ENCODE measurements at regions not wholly inside any gene's neighbourhood (a gene's known extent, or its start where the extent isn't known, plus 50 kb on each side); places are given as distances from the start of the nearest gene placed in this dataset.

DNA sequence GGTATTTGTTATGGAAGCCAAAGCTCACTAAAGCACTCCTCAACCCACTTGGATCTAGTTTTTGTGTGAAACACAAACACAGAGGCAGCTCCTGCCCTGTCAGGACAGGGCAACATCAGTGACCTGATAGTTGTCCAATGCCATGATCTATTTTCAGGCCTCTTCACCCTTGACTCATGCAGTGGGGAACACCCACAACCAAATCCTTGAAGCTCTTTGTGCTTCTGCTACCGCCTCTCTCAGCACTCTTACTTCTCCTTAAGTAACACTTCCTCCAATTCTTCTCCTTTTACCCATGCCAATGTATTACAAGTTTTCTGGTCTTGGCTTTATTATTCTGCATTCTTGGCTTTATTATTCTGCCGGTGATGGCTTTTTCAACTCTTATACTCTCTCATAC is 425.3 kb downstream of the INHBA start:
- H3K9me2 ChIP-seq (ENCODE audit: insufficient read depth) = no peaks in the 10 kb centered on the region
- ATAC-seq (no peak), DNase-seq (ENCODE audit: low spot score) (no peak)
- Mint-ChIP-seq H3K27ac (no peak overlapping the region), H3K4me1 (no peaks in the 10 kb centered on the region), H3K4me3 (no peak overlapping the region), H3K36me3 (ENCODE audit: low read depth) (no peaks in the 10 kb centered on the region; the same call in 2 of the 3 replicates), H3K27me3 (ENCODE audit: insufficient read depth, low read depth, poor library complexity) (peaks cover 5% of the 10 kb centered on the region), H3K9me3 (no peaks in the 10 kb centered on the region; the same call in 2 of the 3 replicates)
- H3K27ac ChIP-seq (ENCODE audit: low read depth) = no peak overlapping the region
- H3K4me1 ChIP-seq (ENCODE audit: insufficient read depth) = no peaks in the 10 kb centered on the region
- no peaks in the 10 kb centered on the region for H4K20me1 ChIP-seq (replicated peaks; ENCODE audit: insufficient read depth)
- no peaks in the 10 kb centered on the region for H3F3A ChIP-seq (replicated peaks; ENCODE audit: low read depth)
- no peaks in the 10 kb centered on the region for H3K79me2 ChIP-seq (replicated peaks; ENCODE audit: insufficient read depth)
- H2AFZ ChIP-seq = no peak overlapping the region
- no peak overlapping the region for H3K4me2 ChIP-seq
- TF ChIP-seq, protein P1, sequence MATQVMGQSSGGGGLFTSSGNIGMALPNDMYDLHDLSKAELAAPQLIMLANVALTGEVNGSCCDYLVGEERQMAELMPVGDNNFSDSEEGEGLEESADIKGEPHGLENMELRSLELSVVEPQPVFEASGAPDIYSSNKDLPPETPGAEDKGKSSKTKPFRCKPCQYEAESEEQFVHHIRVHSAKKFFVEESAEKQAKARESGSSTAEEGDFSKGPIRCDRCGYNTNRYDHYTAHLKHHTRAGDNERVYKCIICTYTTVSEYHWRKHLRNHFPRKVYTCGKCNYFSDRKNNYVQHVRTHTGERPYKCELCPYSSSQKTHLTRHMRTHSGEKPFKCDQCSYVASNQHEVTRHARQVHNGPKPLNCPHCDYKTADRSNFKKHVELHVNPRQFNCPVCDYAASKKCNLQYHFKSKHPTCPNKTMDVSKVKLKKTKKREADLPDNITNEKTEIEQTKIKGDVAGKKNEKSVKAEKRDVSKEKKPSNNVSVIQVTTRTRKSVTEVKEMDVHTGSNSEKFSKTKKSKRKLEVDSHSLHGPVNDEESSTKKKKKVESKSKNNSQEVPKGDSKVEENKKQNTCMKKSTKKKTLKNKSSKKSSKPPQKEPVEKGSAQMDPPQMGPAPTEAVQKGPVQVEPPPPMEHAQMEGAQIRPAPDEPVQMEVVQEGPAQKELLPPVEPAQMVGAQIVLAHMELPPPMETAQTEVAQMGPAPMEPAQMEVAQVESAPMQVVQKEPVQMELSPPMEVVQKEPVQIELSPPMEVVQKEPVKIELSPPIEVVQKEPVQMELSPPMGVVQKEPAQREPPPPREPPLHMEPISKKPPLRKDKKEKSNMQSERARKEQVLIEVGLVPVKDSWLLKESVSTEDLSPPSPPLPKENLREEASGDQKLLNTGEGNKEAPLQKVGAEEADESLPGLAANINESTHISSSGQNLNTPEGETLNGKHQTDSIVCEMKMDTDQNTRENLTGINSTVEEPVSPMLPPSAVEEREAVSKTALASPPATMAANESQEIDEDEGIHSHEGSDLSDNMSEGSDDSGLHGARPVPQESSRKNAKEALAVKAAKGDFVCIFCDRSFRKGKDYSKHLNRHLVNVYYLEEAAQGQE (IDR thresholded peaks at IDR 0.05; ENCODE audit: unreplicated experiment) = no peak
- TF ChIP-seq, protein P2, sequence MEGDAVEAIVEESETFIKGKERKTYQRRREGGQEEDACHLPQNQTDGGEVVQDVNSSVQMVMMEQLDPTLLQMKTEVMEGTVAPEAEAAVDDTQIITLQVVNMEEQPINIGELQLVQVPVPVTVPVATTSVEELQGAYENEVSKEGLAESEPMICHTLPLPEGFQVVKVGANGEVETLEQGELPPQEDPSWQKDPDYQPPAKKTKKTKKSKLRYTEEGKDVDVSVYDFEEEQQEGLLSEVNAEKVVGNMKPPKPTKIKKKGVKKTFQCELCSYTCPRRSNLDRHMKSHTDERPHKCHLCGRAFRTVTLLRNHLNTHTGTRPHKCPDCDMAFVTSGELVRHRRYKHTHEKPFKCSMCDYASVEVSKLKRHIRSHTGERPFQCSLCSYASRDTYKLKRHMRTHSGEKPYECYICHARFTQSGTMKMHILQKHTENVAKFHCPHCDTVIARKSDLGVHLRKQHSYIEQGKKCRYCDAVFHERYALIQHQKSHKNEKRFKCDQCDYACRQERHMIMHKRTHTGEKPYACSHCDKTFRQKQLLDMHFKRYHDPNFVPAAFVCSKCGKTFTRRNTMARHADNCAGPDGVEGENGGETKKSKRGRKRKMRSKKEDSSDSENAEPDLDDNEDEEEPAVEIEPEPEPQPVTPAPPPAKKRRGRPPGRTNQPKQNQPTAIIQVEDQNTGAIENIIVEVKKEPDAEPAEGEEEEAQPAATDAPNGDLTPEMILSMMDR (conservative IDR thresholded peaks at IDR 0.05; ENCODE audit: low read depth in 2 of 2) = no peak
- no peak for TF ChIP-seq ZNF114 (CRISPR knock-in tag; IDR thresholded peaks at IDR 0.05)
- no peak for TF ChIP-seq POLR2AphosphoS5 (IDR thresholded peaks at IDR 0.05; ENCODE audit: low read depth)
- TF ChIP-seq, protein P3, sequence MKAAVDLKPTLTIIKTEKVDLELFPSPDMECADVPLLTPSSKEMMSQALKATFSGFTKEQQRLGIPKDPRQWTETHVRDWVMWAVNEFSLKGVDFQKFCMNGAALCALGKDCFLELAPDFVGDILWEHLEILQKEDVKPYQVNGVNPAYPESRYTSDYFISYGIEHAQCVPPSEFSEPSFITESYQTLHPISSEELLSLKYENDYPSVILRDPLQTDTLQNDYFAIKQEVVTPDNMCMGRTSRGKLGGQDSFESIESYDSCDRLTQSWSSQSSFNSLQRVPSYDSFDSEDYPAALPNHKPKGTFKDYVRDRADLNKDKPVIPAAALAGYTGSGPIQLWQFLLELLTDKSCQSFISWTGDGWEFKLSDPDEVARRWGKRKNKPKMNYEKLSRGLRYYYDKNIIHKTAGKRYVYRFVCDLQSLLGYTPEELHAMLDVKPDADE (IDR thresholded peaks at IDR 0.05) = no peak
- TF ChIP-seq JUNB (IDR thresholded peaks at IDR 0.05; ENCODE audit: unreplicated experiment) = no peak
- TF ChIP-seq ZNF331 (CRISPR knock-in tag; IDR thresholded peaks at IDR 0.05; ENCODE audit: low read depth) = no peak
- TF ChIP-seq EZH2 (IDR thresholded peaks at IDR 0.05; ENCODE audit: low read depth, unreplicated experiment) = no peak
- no peak for TF ChIP-seq EZH2phosphoT487 (IDR thresholded peaks at IDR 0.05; ENCODE audit: unreplicated experiment)
- no peak for TF ChIP-seq CREB1 (CRISPR knock-in tag; IDR thresholded peaks at IDR 0.05; ENCODE audit: low read depth)
- TF ChIP-seq, protein P4, sequence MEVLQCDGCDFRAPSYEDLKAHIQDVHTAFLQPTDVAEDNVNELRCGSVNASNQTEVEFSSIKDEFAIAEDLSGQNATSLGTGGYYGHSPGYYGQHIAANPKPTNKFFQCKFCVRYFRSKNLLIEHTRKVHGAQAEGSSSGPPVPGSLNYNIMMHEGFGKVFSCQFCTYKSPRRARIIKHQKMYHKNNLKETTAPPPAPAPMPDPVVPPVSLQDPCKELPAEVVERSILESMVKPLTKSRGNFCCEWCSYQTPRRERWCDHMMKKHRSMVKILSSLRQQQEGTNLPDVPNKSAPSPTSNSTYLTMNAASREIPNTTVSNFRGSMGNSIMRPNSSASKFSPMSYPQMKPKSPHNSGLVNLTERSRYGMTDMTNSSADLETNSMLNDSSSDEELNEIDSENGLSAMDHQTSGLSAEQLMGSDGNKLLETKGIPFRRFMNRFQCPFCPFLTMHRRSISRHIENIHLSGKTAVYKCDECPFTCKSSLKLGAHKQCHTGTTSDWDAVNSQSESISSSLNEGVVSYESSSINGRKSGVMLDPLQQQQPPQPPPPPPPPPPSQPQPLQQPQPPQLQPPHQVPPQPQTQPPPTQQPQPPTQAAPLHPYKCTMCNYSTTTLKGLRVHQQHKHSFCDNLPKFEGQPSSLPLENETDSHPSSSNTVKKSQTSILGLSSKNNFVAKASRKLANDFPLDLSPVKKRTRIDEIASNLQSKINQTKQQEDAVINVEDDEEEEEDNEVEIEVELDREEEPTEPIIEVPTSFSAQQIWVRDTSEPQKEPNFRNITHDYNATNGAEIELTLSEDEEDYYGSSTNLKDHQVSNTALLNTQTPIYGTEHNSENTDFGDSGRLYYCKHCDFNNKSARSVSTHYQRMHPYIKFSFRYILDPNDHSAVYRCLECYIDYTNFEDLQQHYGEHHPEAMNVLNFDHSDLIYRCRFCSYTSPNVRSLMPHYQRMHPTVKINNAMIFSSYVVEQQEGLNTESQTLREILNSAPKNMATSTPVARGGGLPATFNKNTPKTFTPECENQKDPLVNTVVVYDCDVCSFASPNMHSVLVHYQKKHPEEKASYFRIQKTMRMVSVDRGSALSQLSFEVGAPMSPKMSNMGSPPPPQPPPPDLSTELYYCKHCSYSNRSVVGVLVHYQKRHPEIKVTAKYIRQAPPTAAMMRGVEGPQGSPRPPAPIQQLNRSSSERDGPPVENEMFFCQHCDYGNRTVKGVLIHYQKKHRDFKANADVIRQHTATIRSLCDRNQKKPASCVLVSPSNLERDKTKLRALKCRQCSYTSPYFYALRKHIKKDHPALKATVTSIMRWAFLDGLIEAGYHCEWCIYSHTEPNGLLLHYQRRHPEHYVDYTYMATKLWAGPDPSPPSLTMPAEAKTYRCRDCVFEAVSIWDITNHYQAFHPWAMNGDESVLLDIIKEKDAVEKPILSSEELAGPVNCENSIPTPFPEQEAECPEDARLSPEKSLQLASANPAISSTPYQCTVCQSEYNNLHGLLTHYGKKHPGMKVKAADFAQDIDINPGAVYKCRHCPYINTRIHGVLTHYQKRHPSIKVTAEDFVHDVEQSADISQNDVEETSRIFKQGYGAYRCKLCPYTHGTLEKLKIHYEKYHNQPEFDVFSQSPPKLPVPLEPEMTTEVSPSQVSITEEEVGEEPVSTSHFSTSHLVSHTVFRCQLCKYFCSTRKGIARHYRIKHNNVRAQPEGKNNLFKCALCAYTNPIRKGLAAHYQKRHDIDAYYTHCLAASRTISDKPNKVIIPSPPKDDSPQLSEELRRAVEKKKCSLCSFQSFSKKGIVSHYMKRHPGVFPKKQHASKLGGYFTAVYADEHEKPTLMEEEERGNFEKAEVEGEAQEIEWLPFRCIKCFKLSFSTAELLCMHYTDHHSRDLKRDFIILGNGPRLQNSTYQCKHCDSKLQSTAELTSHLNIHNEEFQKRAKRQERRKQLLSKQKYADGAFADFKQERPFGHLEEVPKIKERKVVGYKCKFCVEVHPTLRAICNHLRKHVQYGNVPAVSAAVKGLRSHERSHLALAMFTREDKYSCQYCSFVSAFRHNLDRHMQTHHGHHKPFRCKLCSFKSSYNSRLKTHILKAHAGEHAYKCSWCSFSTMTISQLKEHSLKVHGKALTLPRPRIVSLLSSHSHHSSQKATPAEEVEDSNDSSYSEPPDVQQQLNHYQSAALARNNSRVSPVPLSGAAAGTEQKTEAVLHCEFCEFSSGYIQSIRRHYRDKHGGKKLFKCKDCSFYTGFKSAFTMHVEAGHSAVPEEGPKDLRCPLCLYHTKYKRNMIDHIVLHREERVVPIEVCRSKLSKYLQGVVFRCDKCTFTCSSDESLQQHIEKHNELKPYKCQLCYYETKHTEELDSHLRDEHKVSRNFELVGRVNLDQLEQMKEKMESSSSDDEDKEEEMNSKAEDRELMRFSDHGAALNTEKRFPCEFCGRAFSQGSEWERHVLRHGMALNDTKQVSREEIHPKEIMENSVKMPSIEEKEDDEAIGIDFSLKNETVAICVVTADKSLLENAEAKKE (CRISPR knock-in tag; IDR thresholded peaks at IDR 0.05) = no peak
- no peak for TF ChIP-seq STAT1 (IDR thresholded peaks at IDR 0.05; ENCODE audit: unreplicated experiment)
- no peak for TF ChIP-seq NANOG (IDR thresholded peaks at IDR 0.05; ENCODE audit: borderline replicate concordance)
- no peaks in the 10 kb centered on the region for H3K36me3 ChIP-seq (ENCODE audit: insufficient read depth)
- no peak overlapping the region for H3K4me3 ChIP-seq
- no peaks in the 10 kb centered on the region for H3K27me3 ChIP-seq (ENCODE audit: insufficient read depth)

Measured in GM23338 (cell line).